Activated CD4-positive, alpha-beta T cell treated with anti-CD3 and anti-CD28 coated beads for 4 hours (primary cell): ENCODE measurements at regions not wholly inside any gene's neighbourhood (a gene's known extent, or its start where the extent isn't known, plus 50 kb on each side); places are given as distances from the start of the nearest gene placed in this dataset.

Experiments used
- DNase-seq, 2 donors: peaks; one replicate each; pipeline ENCODE4 v3.0.0-alpha.2; 2020

- DNase-seq = no peak
Observed at GRCh38 chr3:14338898-14339458, 63.4 kb upstream of the SLC6A6 start.

GRCh38 chr3:14340960-14341708 lies 61.3 kb upstream of the SLC6A6 start:
- DNase-seq = no peak

- no peak for DNase-seq
Observed at GRCh38 chr3:14343338-14344112, 58.9 kb upstream of the SLC6A6 start.

GRCh38 chr3:14344351-14344750 lies 58.1 kb upstream of the SLC6A6 start:
- DNase-seq = no peak

GRCh38 chr3:14345496-14346150 lies 56.8 kb upstream of the SLC6A6 start:
- DNase-seq = no peak

- no peak for DNase-seq
Observed at GRCh38 chr3:14346191-14346590, 56.2 kb upstream of the SLC6A6 start.

- no peak for DNase-seq
Observed at GRCh38 chr3:14346642-14347041, 55.8 kb upstream of the SLC6A6 start.

- DNase-seq = no peak
Observed at GRCh38 chr3:14347110-14347509, 55.3 kb upstream of the SLC6A6 start.

- DNase-seq = no peak
Observed at GRCh38 chr3:14351617-14352001, 50.8 kb upstream of the SLC6A6 start.

GRCh38 chr3:14352002-14352627 lies 50.3 kb upstream of the SLC6A6 start:
- no peak for DNase-seq
